Aorta (tissue), 5 donors: ENCODE measurements at regions not wholly inside any gene's neighbourhood (a gene's known extent, or its start where the extent isn't known, plus 50 kb on each side); places are given as distances from the start of the nearest gene placed in this dataset.
"Not testable (repeated sequence)": the region's sequence is repeated elsewhere in the genome, so short reads cannot be mapped to it uniquely, and the experiment has no call there.

ENCODE experiments used
- ATAC-seq: fragments of 200-7000 bp; cut with Tn5 transposase; one replicate; pipeline ENCODE4 v1.9.1; 2022; ENCODE audit warnings: moderate library complexity; ENCODE audit not compliant: low FRiP score
- DNase-seq, 2 donors: peaks; one replicate each; pipeline ENCODE4 v3.0.0-alpha.2; 2020
- H3K27ac ChIP-seq, 2 donors: one replicate each; pipeline ENCODE4 v1.5.1; 2013; ENCODE audit warnings: low read length in 2 of 2, mild to moderate bottlenecking in 2 of 2, moderate library complexity in 2 of 2, control low read depth in 1 of 2, inconsistent platforms in 1 of 2, low read depth in 1 of 2
- H3K27me3 ChIP-seq, 2 donors: one replicate each; pipeline ENCODE4 v1.6.1; 2013; ENCODE audit warnings: control low read depth in 1 of 2, low read length in 1 of 2, mild to moderate bottlenecking in 1 of 2, moderate library complexity in 1 of 2; ENCODE audit not compliant: insufficient read depth in 2 of 2, control insufficient read depth in 1 of 2
- H3K36me3 ChIP-seq, 2 donors: one replicate each; pipeline ENCODE4 v1.6.1; 2013; ENCODE audit warnings: control low read depth in 1 of 2, low read length in 1 of 2, mild to moderate bottlenecking in 1 of 2; ENCODE audit not compliant: insufficient read depth in 2 of 2, control insufficient read depth in 1 of 2
- H3K4me1 ChIP-seq, 2 donors: one replicate each; pipeline ENCODE4 v1.6.1; 2013; ENCODE audit warnings: low read length in 2 of 2, control low read depth in 1 of 2, mild to moderate bottlenecking in 1 of 2, moderate library complexity in 1 of 2; ENCODE audit not compliant: insufficient read depth in 2 of 2, control insufficient read depth in 1 of 2
- H3K4me3 ChIP-seq, 2 donors: one replicate each; pipeline ENCODE4 v1.5.1; 2013; ENCODE audit warnings: low read length in 2 of 2, control low read depth in 1 of 2, mild to moderate bottlenecking in 1 of 2
- H3K9me3 ChIP-seq: one replicate; pipeline ENCODE4 v1.6.1; 2013; ENCODE audit warnings: mild to moderate bottlenecking, low read length; ENCODE audit not compliant: control insufficient read depth
- WGBS, 2 donors: extraction: QIAGEN DNeasy Blood & Tissue Kit; methylation state at CpG; one replicate each; pipeline ENCODE4 v1.1.7; 2013; 5-methylcytosine and 5-hydroxymethylcytosine counted together
- intact Hi-C, 2 donors: fragments of 100-400 bp; cut with DNase I; formaldehyde crosslinking; loops; one replicate each; pipeline versions ENCODE4 v1.14.2 to v1.15.0; 2022
- donor health status: healthy with polysubstance abuse.
- donor health status: Bipolar disorder and iron deficiency.
- donor health status: DM: no; HTN: no; CAD: no.
- donor health status: DM: no; HTN: no; CAD: no.
- donor health status: DM: yes; HTN: yes; CAD: no.

- ATAC-seq (no peak), DNase-seq (no peak)
- Histone ChIP-seq H3K36me3 (no peaks in the 10 kb centered on the region), H3K9me3 (no peaks in the 10 kb centered on the region), H3K27ac (no peak overlapping the region), H3K4me3 (no peak overlapping the region), H3K4me1 (no peaks in the 10 kb centered on the region), H3K27me3 (no peaks in the 10 kb centered on the region)
- intact Hi-C loops, result no loop called here
- 72 to 76% methylated on average over 7 of the region's 7 CpGs for WGBS, 2 donors
Observed at GRCh38 chr7:115812794-115813193, 217.8 kb downstream of the TFEC start.

- no peak for DNase-seq
- Histone ChIP-seq H3K4me3 (no peak overlapping the region), H3K9me3 (no peaks in the 10 kb centered on the region), H3K27me3 (no peaks in the 10 kb centered on the region), H3K27ac (no peak overlapping the region), H3K4me1 (no peaks in the 10 kb centered on the region), H3K36me3 (no peaks in the 10 kb centered on the region)
- intact Hi-C loops, result no loop called here
- ATAC-seq, result no peak
- WGBS, 2 donors, result 21 to 22% methylated on average over 8 of the region's 8 CpGs
Observed at GRCh38 chr7:115805458-115805857, 225.1 kb downstream of the TFEC start.

DNA sequence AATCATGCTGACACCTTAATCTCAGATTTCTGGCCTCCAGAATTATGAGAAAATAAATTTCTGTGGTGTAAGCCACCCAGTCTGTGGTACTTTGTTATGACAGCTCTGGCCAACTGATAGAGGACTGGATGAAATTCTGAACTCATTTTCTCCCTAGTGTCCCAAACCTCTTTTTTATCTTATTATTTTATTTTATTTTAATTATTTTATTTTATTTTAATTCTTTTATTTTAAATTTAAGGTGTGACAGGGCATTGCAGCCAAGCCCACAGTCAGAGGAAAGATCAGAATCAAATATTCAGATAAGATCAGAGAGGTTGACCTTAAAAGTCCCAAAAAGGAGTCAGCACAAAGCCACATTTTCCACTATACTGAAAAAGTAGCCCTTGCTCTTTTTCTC is 228.1 kb downstream of the TFEC start:
- Histone ChIP-seq H3K4me3 (no peak overlapping the region), H3K36me3 (no peaks in the 10 kb centered on the region), H3K27me3 (no peaks in the 10 kb centered on the region), H3K27ac (no peak overlapping the region), H3K9me3 (no peaks in the 10 kb centered on the region), H3K4me1 (no peaks in the 10 kb centered on the region)
- no peak for DNase-seq
- intact Hi-C loops, result no loop called here
- ATAC-seq, result no peak

DNA sequence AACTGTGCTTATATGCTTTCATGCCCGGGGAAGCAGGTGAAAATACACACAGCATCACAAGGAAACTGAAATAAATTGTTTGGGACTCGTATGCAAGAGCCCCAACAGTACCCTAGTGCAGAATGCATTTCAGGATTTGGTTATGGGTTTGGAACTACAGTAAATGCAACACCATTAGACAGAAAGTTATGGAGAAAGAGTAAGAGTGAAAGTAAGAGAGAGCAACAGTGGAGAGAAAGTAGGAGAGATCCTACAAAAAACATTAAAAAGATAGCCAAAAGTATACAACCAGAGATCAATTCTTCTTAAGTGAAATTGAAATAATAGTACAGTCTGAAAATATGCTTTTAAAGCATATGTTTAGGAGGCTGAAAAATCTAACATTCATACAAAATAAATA is 231.1 kb downstream of the TFEC start:
- intact Hi-C loops, result no loop called here
- Histone ChIP-seq H3K4me1 (no peaks in the 10 kb centered on the region), H3K4me3 (no peak overlapping the region), H3K9me3 (no peaks in the 10 kb centered on the region), H3K27me3 (no peaks in the 10 kb centered on the region), H3K27ac (no peak overlapping the region), H3K36me3 (no peaks in the 10 kb centered on the region)
- DNase-seq, result no peak
- no peak for ATAC-seq
- 82 to 85% methylated on average over 2 of the region's 2 CpGs for WGBS, 2 donors

- H3K27me3 ChIP-seq, result no peaks in the 10 kb centered on the region
- H3K9me3 ChIP-seq, result no peaks in the 10 kb centered on the region
- no peak for DNase-seq
- WGBS, 2 donors, result 93 to 94% methylated on average over 7 of the region's 7 CpGs
- H3K4me1 ChIP-seq, result no peaks in the 10 kb centered on the region
- intact Hi-C loops, result no loop called here
- ATAC-seq, result no peak
- H3K4me3 ChIP-seq, result no peak overlapping the region
- H3K36me3 ChIP-seq, result no peaks in the 10 kb centered on the region
- H3K27ac ChIP-seq, result no peak overlapping the region
Observed at GRCh38 chr7:115793958-115794702, 236.4 kb downstream of the TFEC start.

DNA sequence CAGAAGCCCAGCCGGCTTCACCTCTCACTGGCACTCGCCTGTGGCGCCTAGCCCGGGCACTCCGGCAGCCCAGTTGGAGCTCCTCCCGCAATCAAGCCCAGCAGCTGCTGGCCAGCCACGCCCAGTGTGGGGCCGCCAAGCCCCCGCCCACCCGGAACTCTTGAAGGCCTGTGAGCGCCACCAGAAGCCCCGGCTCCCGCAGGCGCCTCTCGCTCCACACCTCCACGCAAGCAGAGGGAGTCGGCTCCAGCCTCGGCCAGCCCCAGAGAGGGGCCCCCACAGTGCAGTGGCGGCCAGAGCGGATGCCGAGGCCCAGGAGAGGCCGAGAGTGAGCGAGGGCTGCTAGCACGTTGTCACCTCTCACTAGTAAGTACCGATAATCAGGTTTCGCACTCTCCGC is 240.7 kb downstream of the TFEC start:
- Histone ChIP-seq H3K4me3 (no peak overlapping the region), H3K27me3 (no peaks in the 10 kb centered on the region), H3K9me3 (no peaks in the 10 kb centered on the region), H3K27ac (no peak overlapping the region), H3K4me1 (no peaks in the 10 kb centered on the region), H3K36me3 (no peaks in the 10 kb centered on the region)
- DNase-seq (peak; percentile 42 to 67), ATAC-seq (no peak)
- intact Hi-C loops, result no loop called here
- 91 to 93% methylated on average over 26 to 27 of the region's 27 CpGs for WGBS, 2 donors

DNA sequence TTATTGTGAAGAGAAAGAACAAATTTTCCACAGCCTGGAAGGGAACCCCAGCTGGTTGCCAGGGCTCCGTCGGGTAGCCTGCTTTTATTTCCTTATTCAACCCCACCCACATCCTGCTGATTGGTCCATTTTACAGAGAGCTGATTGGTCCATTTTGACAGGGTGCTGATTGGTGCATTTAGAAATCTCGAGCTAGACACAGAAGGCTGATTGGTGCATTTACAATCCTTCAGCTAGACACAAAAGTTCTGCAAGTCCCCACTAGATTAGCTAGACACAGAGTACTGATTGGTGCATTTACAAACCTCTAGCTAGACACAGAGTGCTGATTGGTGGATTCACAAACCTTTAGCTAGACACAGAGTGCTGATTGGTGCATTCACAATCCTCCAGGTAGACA is 241.1 kb downstream of the TFEC start:
- H3K4me1 ChIP-seq, H3K27me3 ChIP-seq, H3K27ac ChIP-seq, H3K9me3 ChIP-seq, H3K4me3 ChIP-seq, ATAC-seq, intact Hi-C loops, DNase-seq, H3K36me3 ChIP-seq: not testable (repeated sequence)
- WGBS, 2 donors, result 69 to 78% methylated on average over 3 of the region's 3 CpGs

DNA sequence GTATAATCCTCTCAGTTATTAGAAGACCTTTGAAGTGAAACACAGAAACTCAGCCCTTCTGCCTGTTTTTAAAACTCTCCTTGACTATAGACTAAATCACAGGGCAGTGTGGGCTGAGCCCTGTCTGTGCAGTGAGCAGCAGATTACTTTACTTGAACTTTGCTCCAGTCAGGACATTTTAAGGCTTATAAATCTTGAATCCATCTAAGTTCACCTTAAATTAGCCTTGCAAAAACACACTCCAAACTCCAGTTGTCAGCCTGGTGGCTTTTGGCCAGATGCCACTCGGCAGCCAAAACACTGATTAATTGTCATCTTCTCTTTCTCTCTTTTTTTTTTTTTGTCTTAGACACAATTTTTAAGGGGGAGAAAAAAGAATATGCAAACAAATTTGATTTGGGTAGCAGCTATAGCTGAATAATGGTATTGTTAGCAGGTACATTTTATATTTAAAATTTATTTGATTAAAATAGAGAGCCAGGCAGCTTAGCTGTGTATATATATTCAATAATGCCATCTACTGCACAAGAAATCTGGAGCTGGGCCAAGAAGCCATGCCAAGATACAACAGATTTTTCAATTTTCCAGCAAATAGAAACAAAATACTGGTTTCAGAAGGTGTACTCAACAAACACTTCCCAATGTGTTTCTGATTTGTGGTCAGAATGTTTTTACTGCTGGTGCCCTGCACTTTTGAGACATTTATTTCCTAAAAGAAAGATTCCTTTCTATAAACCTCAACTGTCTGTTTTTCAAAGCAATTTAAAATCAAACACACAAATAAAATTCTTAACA is 247.7 kb downstream of the TFEC start:
- intact Hi-C loops, result no loop called here
- Histone ChIP-seq H3K4me3 (no peak overlapping the region), H3K9me3 (no peaks in the 10 kb centered on the region), H3K4me1 (no peaks in the 10 kb centered on the region), H3K27me3 (no peaks in the 10 kb centered on the region), H3K36me3 (no peaks in the 10 kb centered on the region), H3K27ac (no peak overlapping the region)
- ATAC-seq (no peak), DNase-seq (no peak)
- 8% methylated on average over 1 of the region's 1 CpG for WGBS, 2 donors

DNA sequence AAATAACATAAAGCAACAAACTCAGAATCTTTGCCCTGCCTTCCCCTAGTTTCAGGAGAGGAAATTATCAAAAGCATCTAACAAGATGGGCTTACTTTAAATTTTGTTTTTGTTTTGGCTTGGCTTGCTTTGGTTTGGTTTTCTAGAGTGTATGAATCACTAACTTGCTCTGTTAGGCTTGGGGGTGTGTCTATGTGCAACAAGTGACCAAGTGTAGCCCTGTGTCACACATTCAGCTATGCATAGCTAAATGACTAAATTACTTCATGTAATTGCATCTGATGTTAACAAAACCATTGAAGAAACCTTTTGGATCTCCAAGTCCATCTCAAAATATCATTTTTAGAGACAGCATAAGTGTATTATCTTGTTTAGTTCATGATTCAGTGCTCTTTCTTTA is 251.0 kb downstream of the TFEC start:
- H3K36me3 ChIP-seq, result no peaks in the 10 kb centered on the region
- ATAC-seq, result no peak
- intact Hi-C loops, result no loop called here

More for the DNA sequence above, 251.0 kb downstream of the TFEC start:
- H3K4me1 ChIP-seq, result no peaks in the 10 kb centered on the region
- H3K4me3 ChIP-seq, result no peak overlapping the region
- no peaks in the 10 kb centered on the region for H3K9me3 ChIP-seq
- no peak for DNase-seq
- no peaks in the 10 kb centered on the region for H3K27me3 ChIP-seq
- no peak overlapping the region for H3K27ac ChIP-seq
